ENCODE measurements at regions not wholly inside any gene's neighbourhood (a gene's known extent, or its start where the extent isn't known, plus 50 kb on each side); places are given as distances from the start of the nearest gene placed in this dataset.

- H3K79me1 ChIP-seq (ENCODE audit: low read depth, low read length), result no peaks in the 10 kb centered on the region
- DNase-seq (ENCODE audit: low read depth in 1 of 2, low spot score in 2 of 2), result no peak
- no peaks in the 10 kb centered on the region for H4K20me1 ChIP-seq (replicated peaks in 1 of 2; ENCODE audit: control insufficient read depth in 1 of 2, insufficient read depth in 2 of 2, low read length in 2 of 2)
- no peak overlapping the region for H3K14ac ChIP-seq (ENCODE audit: insufficient read length)
- H2BK12ac ChIP-seq (ENCODE audit: low read depth, low read length), result no peak overlapping the region
- H3K4ac ChIP-seq (replicated peaks; ENCODE audit: insufficient read length, low read depth, low read length), result no peak overlapping the region
- no peaks in the 10 kb centered on the region for H3K27me3 ChIP-seq (replicated peaks in 1 of 4; ENCODE audit: control insufficient read depth in 3 of 4, extremely low read depth in 1 of 4, insufficient read depth in 3 of 4, low read length in 3 of 4)
- H3K36me3 ChIP-seq (ENCODE audit: control insufficient read depth in 2 of 4, insufficient read depth in 4 of 4, low read length in 3 of 4), result no peaks in the 10 kb centered on the region
- FAIRE-seq, result no peak
- no peak overlapping the region for H3K4me2 ChIP-seq (ENCODE audit: insufficient read depth in 1 of 2, low read depth in 2 of 2, low read length in 2 of 2)
- no peak overlapping the region for H3K56ac ChIP-seq (replicated peaks; ENCODE audit: insufficient read length, low read depth, low read length)
- no peak overlapping the region for H2BK5ac ChIP-seq (ENCODE audit: low read depth, low read length)
- no peaks in the 10 kb centered on the region; the same call in 1 of the 2 replicates for H3K23me2 ChIP-seq (ENCODE audit: low read depth, low read length)
- no peak overlapping the region for H2AFZ ChIP-seq (ENCODE audit: low read length)
- no peak overlapping the region for H4K91ac ChIP-seq (replicated peaks; ENCODE audit: insufficient read length, low read length)
- no peak overlapping the region for H3K23ac ChIP-seq (ENCODE audit: insufficient read length)
- no peak overlapping the region for H2BK120ac ChIP-seq (replicated peaks; ENCODE audit: low read depth, low read length)
- no peak overlapping the region for H2AK5ac ChIP-seq (ENCODE audit: low read depth, low read length)
- no peak overlapping the region for H2BK20ac ChIP-seq (ENCODE audit: low read length)
- H3K9me3 ChIP-seq (ENCODE audit: insufficient read depth in 2 of 2, low read depth in 1 of 2, low read length in 1 of 2), result no peaks in the 10 kb centered on the region
- 85% methylated on average over 5 of the region's 5 CpGs; no CpG with 5 or more reads in 1 of the 2 experiments for WGBS, 2 experiments (ENCODE audit: extremely low coverage in 1 of 2, insufficient coverage in 1 of 2, insufficient read length in 1 of 2, insufficient replicate concordance in 2 of 2, low coverage in 1 of 2, low lambda C conversion rate in 2 of 2, missing lambda C conversion rate in 1 of 2)
- H3K4me3 ChIP-seq (ENCODE audit: extremely low read depth in 1 of 4, insufficient read depth in 2 of 4, low read depth in 3 of 4, low read length in 4 of 4), result no peak overlapping the region
- no peak overlapping the region for H2BK15ac ChIP-seq (ENCODE audit: low read length)
- no peak overlapping the region for H4K8ac ChIP-seq (ENCODE audit: extremely low read depth, insufficient read depth, low read length)
- POLR2A ChIA-PET (ENCODE audit: partially characterized antibody), result interaction anchor here (0.7 to 0.8 kb wide), 2 partner anchors 16 to 23 kb away, joined by 3 read pairs; no protein-coding TSS in a partner anchor
- no peak overlapping the region for H3K27ac ChIP-seq (ENCODE audit: low read depth, low read length)
- TF ChIP-seq EGR1 (IDR thresholded peaks at IDR 0.05; ENCODE audit: borderline replicate concordance, low read depth, low read length) (no peak), TAF7 (optimal IDR thresholded peaks at IDR 0.05; ENCODE audit: borderline replicate concordance, low read depth, low read length) (no peak), POLR2AphosphoS5 (IDR thresholded peaks at IDR 0.05; ENCODE audit: low read depth, low read length) (no peak), CREB1 (IDR thresholded peaks at IDR 0.05) (no peak), E2F6 (IDR thresholded peaks at IDR 0.05) (no peak), TAF1 (IDR thresholded peaks at IDR 0.05; ENCODE audit: low read depth, low read length) (no peak)
- H3K18ac ChIP-seq (ENCODE audit: extremely low read depth, low read length), result no peak overlapping the region
- H3K9ac ChIP-seq (replicated peaks in 1 of 4; ENCODE audit: extremely low read depth in 1 of 4, low read depth in 3 of 4, low read length in 3 of 4), result no peak overlapping the region
- CTCF ChIA-PET (ENCODE audit: partially characterized antibody), result interaction anchor here (1.5 kb wide), 1 partner anchor 10 kb away, joined by 3 read pairs; no protein-coding TSS in a partner anchor
- H3K79me2 ChIP-seq (ENCODE audit: control insufficient read depth in 1 of 2, insufficient read depth in 2 of 2, low read length in 2 of 2), result no peaks in the 10 kb centered on the region
- H4K5ac ChIP-seq (ENCODE audit: insufficient read length, low read depth, low read length), result no peak overlapping the region
- H3K4me1 ChIP-seq (replicated peaks in 1 of 4; ENCODE audit: control insufficient read depth in 3 of 4, insufficient read depth in 4 of 4, low read length in 3 of 4), result no peaks in the 10 kb centered on the region
Observed at GRCh38 chr3:72470904-72471417, 377.3 kb downstream of the SHQ1 start.

All from H1 (cell line).